Coronary artery (tissue), 2 donors: ENCODE measurements at regions not wholly inside any gene's neighbourhood (a gene's known extent, or its start where the extent isn't known, plus 50 kb on each side); places are given as distances from the start of the nearest gene placed in this dataset.

Experiments
- DNase-seq: peaks from one replicate; pipeline ENCODE4 v3.0.0-alpha.2; 2017; ENCODE audit warnings: low spot score
- H3K27ac ChIP-seq, 2 donors: fragments of 200-600 bp; sonication (generic); one replicate each; pipeline ENCODE4 v1.5.1; 2016 to 2019
- H3K4me3 ChIP-seq: fragments of 200-600 bp; sonication (generic); 2 replicates; pipeline ENCODE4 v1.5.1; 2016; ENCODE audit warnings: mild to moderate bottlenecking, moderate library complexity
- CTCF ChIP-seq: fragments of 200-600 bp; sonication (generic); IDR thresholded peaks from one replicate; pipeline ENCODE4 v1.5.1; 2019; ENCODE audit warnings: antibody characterized with exemption

DNA sequence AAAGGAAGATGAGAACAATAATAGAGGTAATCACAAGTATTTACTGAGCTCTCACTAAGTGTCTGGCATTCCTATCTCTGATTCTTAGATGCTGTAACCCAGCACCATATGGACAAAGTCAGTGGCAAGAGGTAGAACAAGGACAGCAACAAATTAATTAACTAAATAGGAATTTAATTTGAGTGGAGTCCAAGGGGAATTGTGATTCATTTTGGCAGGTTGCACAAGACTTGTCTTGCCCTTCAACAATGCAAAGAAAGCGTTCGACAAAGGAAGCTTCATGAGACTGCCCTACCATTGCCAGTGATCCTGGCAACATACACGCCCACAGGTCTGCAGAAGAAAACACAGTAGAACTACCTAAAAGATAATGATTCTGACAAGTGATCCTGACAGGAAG is 221.6 kb downstream of the RBM43 start:
- no peak for TF ChIP-seq CTCF
- H3K27ac ChIP-seq: no peak overlapping the region
- no peak overlapping the region for H3K4me3 ChIP-seq
- no peak for DNase-seq

- Histone ChIP-seq H3K4me3 (no peak overlapping the region), H3K27ac (no peak overlapping the region)
- no peak for TF ChIP-seq CTCF
- no peak for DNase-seq
Observed at GRCh38 chr2:151038516-151038915, 223.1 kb downstream of the RBM43 start.

DNA sequence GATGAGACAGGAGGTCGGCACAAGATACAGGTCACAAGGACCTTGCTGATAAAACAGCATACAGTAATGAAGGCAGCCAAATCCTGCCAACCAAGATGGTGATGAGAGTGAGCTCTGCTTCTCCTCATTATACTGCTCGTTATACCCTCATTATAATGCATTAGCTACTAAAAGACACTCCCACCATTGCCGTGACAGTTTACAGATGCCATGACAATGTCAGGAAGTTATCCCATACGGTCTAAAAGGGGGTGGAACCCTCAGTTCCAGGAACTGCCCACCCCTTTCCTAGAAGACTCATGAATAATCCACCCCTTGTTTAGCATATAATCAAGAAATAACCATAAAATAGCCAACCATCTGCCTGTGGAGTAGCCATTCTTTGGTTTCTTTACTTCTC is 224.2 kb downstream of the RBM43 start:
- TF ChIP-seq CTCF: no peak
- DNase-seq: no peak
- no peak overlapping the region for H3K4me3 ChIP-seq
- no peak overlapping the region for H3K27ac ChIP-seq

DNA sequence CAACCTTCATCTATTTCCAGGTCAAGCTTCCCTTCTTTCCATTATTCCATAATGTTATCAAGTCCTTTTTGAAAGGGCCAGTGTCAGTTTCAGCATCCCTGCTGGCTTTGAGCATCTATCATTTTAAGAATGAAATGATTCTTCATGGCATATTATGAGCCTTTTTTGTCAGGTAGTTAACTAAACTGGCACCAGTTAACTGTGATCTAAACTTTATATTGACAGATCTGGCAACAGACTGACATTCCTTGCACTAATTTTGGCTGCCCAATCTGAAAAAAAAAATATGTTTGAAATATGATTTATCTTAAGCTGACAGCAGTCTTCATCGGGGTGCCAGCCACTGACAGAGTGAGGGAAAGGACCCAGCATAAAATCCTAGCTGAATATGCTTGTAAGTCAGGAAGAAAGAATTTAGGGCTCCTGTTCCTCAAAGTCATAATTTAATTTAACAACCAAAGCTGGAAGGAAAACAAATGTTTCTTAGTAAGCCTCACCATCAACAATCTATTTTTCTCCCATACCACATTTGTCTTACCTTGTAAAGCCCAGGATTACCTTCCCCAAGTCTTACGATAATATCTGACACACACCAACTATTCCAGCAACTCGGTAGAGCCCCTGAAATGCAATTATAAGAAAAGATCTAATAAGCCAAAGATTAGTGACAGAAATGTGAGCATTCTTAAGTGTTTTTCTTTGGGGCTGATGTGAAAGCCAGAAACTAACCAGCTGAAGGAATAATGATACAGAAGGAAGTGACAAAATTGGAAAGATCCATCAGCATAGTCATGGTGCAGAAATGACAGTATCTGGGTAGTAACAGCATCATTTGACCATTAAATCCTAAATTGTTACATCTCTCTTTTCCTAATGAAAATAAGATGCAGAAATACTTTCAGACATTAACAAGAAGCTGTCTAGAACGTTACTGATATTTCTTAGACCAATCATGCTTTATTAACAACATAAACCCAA is 228.1 kb downstream of the RBM43 start:
- Histone ChIP-seq H3K4me3 (no peak overlapping the region), H3K27ac (no peak overlapping the region)
- no peak for TF ChIP-seq CTCF
- DNase-seq: no peak

DNA sequence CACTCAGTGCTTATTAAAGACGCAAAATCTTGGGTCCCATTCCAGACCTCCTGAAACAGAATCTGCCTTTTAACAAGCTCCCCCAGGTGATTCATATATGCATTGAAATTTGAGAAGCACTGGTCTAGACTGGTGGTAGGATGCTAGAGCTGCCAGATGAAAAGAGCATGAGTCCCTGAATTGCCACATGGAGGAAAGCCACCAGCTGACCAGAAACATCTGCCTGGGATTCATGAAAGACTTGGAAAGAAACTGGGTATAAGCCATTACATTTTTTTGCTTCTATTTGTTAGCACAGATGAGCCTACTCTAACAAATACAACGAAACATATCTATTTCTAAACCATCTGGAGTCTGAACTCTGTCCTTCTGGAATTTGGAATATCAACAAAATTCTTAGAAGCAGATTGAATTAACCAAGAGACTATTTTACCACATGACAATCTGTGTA is 228.9 kb downstream of the RBM43 start:
- Histone ChIP-seq H3K27ac (no peak overlapping the region), H3K4me3 (no peak overlapping the region)
- no peak for TF ChIP-seq CTCF
- DNase-seq: no peak

DNA sequence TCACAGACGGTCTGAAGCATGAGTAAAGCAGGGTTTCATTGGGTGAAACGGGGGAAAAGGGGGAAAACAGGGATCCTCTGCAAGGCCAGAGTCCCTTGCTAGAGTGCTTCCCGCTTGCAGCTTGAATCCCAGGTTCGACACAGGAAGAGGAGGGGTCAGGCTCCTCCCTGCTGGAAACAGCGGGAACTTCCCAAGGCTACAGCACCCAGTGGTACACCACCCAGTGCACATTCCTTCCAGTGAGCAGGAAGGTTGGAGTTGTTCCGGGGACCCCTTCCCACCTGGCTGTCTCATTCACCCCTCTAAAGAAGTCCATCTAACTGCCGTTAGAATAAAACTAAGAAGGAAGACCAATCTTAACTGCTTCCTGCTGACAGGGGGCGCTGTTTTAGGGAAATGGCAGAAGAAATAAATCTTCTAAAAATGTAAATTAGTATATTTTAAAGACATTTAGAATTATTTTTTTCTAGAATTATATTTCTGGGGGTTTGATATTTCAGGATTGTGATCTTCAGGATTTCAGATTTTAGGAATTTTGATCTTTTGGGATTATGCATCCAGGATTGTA is 230.9 kb downstream of the RBM43 start:
- TF ChIP-seq CTCF: no peak
- Histone ChIP-seq H3K4me3 (no peak overlapping the region), H3K27ac (no peak overlapping the region)
- no peak for DNase-seq
